ENCODE measurements at regions not wholly inside any gene's neighbourhood (a gene's known extent, or its start where the extent isn't known, plus 50 kb on each side); places are given as distances from the start of the nearest gene placed in this dataset.

DNA sequence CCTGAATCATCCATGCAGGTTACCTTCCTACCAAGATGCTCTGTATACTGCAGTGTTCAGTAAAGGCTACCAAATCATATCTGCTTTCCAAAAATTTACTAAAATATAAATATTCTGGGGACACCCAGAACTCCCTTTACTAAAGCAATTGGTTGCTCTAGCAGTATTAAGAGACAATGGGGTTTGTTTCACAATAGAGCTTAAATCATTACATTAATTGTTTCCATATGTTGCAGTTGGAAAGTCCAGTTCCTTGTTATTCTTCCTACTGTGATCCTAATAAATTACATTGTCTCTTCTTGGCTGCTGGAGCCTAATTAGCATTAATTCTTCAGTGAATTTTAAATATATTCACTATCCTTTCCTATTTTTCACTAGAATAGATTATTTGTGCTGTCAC is 316.0 kb upstream of the MTNR1B start:
- TF ChIP-seq BHLHE40 (IDR thresholded peaks at IDR 0.05; ENCODE audit: borderline replicate concordance) = no peak
- TF ChIP-seq ARNT (IDR thresholded peaks at IDR 0.05) = no peak
- no peak for TF ChIP-seq ELF4 (IDR thresholded peaks at IDR 0.05)
- TF ChIP-seq NFRKB (IDR thresholded peaks at IDR 0.05) = no peak
- TF ChIP-seq FOXK2 (IDR thresholded peaks at IDR 0.05) = no peak
- TF ChIP-seq FOXA1 (IDR thresholded peaks at IDR 0.05) = no peak

Measured in HEK293T (cell line).